Esophagus (tissue), 2 donors: ENCODE measurements at regions not wholly inside any gene's neighbourhood (a gene's known extent, or its start where the extent isn't known, plus 50 kb on each side); places are given as distances from the start of the nearest gene placed in this dataset.
"Not testable (repeated sequence)": the region's sequence is repeated elsewhere in the genome, so short reads cannot be mapped to it uniquely, and the experiment has no call there.

Source experiments
- H3K27ac ChIP-seq, 2 donors: one replicate each; pipeline ENCODE4 v1.5.1; 2013; ENCODE audit warnings: low read depth in 2 of 2, mild to moderate bottlenecking in 2 of 2, inconsistent platforms in 1 of 2, low read length in 1 of 2, moderate library complexity in 1 of 2
- H3K27me3 ChIP-seq, 2 donors: one replicate each; pipeline ENCODE4 v1.6.1; 2013; ENCODE audit warnings: low read length in 2 of 2, control low read depth in 1 of 2, mild to moderate bottlenecking in 1 of 2; ENCODE audit not compliant: insufficient read depth in 2 of 2, control insufficient read depth in 1 of 2
- H3K36me3 ChIP-seq, 2 donors: one replicate each; pipeline ENCODE4 v1.6.1; 2013; ENCODE audit warnings: low read length in 1 of 2; ENCODE audit not compliant: control insufficient read depth in 2 of 2, insufficient read depth in 2 of 2
- H3K4me1 ChIP-seq, 2 donors: one replicate each; pipeline ENCODE4 v1.6.1; 2013; ENCODE audit warnings: low read length in 1 of 2; ENCODE audit not compliant: control insufficient read depth in 2 of 2, insufficient read depth in 2 of 2
- H3K4me3 ChIP-seq, 2 donors: one replicate each; pipeline ENCODE4 v1.5.1; 2013; ENCODE audit warnings: low read length in 2 of 2, mild to moderate bottlenecking in 2 of 2, low read depth in 1 of 2, moderate library complexity in 1 of 2
- H3K9me3 ChIP-seq, 2 donors: one replicate each; pipeline ENCODE4 v1.6.1; 2013; ENCODE audit warnings: mild to moderate bottlenecking in 2 of 2, low read depth in 1 of 2, low read length in 1 of 2, moderate library complexity in 1 of 2; ENCODE audit not compliant: control insufficient read depth in 2 of 2, insufficient read depth in 1 of 2
- WGBS, 2 donors: extraction: QIAGEN DNeasy Blood & Tissue Kit; methylation state at CpG; one replicate each; pipeline ENCODE4 v1.1.7; 2013; 5-methylcytosine and 5-hydroxymethylcytosine counted together
- donor health status: healthy with polysubstance abuse.
- donor health status: Bipolar disorder and iron deficiency.

GRCh38 chr6:4725136-4725760 lies 51.0 kb upstream of the CDYL start:
- not testable (repeated sequence) for H3K4me3 ChIP-seq, H3K27me3 ChIP-seq, H3K9me3 ChIP-seq, H3K4me1 ChIP-seq, H3K36me3 ChIP-seq, H3K27ac ChIP-seq
- 96 to 97% methylated on average over 36 of the region's 36 CpGs for WGBS, 2 donors

GRCh38 chr6:4724727-4725126 lies 51.5 kb upstream of the CDYL start:
- 91% methylated on average over 7 of the region's 7 CpGs for WGBS, 2 donors
- not testable (repeated sequence) for H3K4me3 ChIP-seq, H3K36me3 ChIP-seq, H3K27ac ChIP-seq, H3K9me3 ChIP-seq, H3K4me1 ChIP-seq, H3K27me3 ChIP-seq

- H3K27ac ChIP-seq: no peak overlapping the region
- no peaks in the 10 kb centered on the region for H3K4me1 ChIP-seq
- WGBS, 2 donors: 59 to 69% methylated on average over 6 of the region's 6 CpGs
- no peaks in the 10 kb centered on the region for H3K36me3 ChIP-seq
- no peaks in the 10 kb centered on the region for H3K27me3 ChIP-seq
- peaks cover 0 to 2% of the 10 kb centered on the region in 2 donors for H3K9me3 ChIP-seq
- no peak overlapping the region for H3K4me3 ChIP-seq
Observed at GRCh38 chr6:4723383-4723782, 52.8 kb upstream of the CDYL start.

- 88 to 89% methylated on average over 4 of the region's 4 CpGs for WGBS, 2 donors
- H3K4me1 ChIP-seq, H3K36me3 ChIP-seq, H3K27ac ChIP-seq, H3K9me3 ChIP-seq, H3K4me3 ChIP-seq, H3K27me3 ChIP-seq: not testable (repeated sequence)
Observed at GRCh38 chr6:4721368-4721767, 54.8 kb upstream of the CDYL start.

DNA sequence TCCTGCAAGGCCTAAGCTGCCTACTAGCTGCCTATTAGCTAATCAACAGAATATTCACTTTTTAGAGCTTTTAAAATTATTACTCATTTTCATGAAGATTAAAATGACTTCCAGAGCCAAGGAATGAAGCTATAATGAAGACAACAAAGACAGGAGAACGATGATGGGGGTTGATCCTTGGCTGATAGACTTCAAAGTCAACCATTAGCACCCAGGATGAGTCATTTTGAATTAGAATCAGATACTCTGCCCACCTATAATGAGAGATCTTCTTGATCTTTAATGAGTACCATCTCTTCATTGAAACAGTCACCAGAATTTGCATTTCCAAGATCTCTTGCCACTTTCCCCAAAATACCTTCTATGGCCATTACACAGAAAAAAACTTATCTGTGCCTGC lies 56.7 kb upstream of the CDYL start:
- H3K27me3 ChIP-seq: no peaks in the 10 kb centered on the region
- 47 to 62% methylated on average over 1 of the region's 1 CpG for WGBS, 2 donors
- H3K4me3 ChIP-seq: no peak overlapping the region
- H3K4me1 ChIP-seq: no peaks in the 10 kb centered on the region
- no peaks in the 10 kb centered on the region for H3K36me3 ChIP-seq
- H3K27ac ChIP-seq: no peak overlapping the region
- peaks cover 0 to 2% of the 10 kb centered on the region in 2 donors for H3K9me3 ChIP-seq

- Histone ChIP-seq H3K4me3 (no peak overlapping the region), H3K9me3 (no peaks in the 10 kb centered on the region), H3K27me3 (no peaks in the 10 kb centered on the region), H3K4me1 (no peaks in the 10 kb centered on the region), H3K27ac (no peak overlapping the region), H3K36me3 (no peaks in the 10 kb centered on the region)
- 89 to 92% methylated on average over 3 of the region's 3 CpGs for WGBS, 2 donors
Observed at GRCh38 chr6:4717856-4718255, 58.3 kb upstream of the CDYL start.

GRCh38 chr6:4717124-4717523 lies 59.1 kb upstream of the CDYL start:
- WGBS, 2 donors: 80 to 84% methylated on average over 4 of the region's 4 CpGs
- no peaks in the 10 kb centered on the region for H3K4me1 ChIP-seq
- no peaks in the 10 kb centered on the region for H3K9me3 ChIP-seq
- H3K4me3 ChIP-seq: no peak overlapping the region
- no peak overlapping the region for H3K27ac ChIP-seq
- H3K27me3 ChIP-seq: no peaks in the 10 kb centered on the region
- no peaks in the 10 kb centered on the region for H3K36me3 ChIP-seq

DNA sequence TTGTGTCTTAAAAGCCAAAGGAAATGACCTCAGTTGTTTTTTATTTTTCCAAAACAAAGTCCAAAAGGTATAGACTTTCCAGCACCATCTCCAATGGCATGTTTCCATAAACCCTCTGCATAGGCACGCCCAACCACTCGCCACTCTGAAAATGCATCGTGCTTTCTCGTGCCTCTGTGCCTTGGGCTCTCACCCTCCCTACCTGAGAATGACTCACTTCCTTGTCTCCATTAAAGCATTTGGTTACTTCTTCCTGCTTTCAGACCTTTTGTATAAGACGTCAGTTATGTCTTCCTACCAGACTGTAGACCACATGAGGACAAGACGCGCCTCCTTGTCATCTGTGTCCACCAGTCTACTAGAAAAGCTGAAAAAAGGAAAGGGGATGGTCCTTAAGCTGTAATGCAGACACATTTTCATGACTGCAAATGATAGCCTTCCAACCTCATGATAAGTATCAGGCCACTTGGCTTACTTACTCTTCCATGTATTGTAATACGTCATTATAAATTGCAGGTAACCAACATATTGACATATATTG lies 61.2 kb upstream of the CDYL start:
- H3K27me3 ChIP-seq: no peaks in the 10 kb centered on the region
- H3K4me1 ChIP-seq: no peaks in the 10 kb centered on the region
- no peaks in the 10 kb centered on the region for H3K9me3 ChIP-seq
- H3K27ac ChIP-seq: no peak overlapping the region
- 63 to 69% methylated on average over 8 of the region's 8 CpGs for WGBS, 2 donors
- no peaks in the 10 kb centered on the region for H3K36me3 ChIP-seq
- H3K4me3 ChIP-seq: no peak overlapping the region

DNA sequence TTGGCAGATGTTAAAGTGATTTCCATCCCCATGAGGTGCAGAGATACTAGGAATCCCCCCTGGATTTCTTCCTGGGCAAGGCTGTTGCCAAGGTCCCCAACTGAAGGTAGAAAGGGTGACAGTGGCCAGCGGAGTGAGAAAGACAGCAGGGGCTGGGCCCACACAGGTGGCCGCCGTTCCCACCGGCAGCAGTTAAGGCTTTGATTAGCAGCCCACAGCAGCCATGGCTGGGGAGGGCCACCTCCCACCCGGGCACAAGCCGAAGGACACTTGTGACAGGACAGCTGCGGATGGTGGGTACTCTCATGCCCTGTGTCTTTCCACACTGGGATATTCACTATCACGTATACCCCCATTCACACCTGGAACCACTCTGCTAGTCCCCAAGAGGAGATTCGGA lies 63.9 kb upstream of the CDYL start:
- H3K4me3 ChIP-seq: no peak overlapping the region
- H3K4me1 ChIP-seq: no peaks in the 10 kb centered on the region
- H3K27me3 ChIP-seq: no peaks in the 10 kb centered on the region
- H3K36me3 ChIP-seq: no peaks in the 10 kb centered on the region
- WGBS, 2 donors: 95% methylated on average over 9 of the region's 9 CpGs
- H3K9me3 ChIP-seq: no peaks in the 10 kb centered on the region
- no peak overlapping the region for H3K27ac ChIP-seq

DNA sequence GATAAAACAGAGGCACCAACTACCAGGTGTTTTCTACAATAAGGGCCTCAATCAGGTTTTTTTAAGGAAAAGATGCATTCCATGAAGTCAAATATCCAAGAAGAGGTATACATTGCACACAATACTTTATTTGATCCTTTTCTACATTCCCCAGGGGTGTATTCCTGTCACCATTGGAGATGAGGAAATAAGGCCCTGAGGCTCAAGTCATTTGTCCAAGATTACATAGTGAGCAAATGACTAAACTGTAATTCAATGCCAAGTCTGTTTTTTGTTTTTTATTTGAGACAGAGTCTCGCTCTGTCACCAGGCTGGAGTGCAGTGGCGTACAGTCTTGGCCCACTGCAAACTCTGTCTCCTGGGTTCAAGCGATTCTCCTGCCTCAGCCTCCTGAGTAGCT lies 69.2 kb upstream of the CDYL start:
- H3K4me3 ChIP-seq: no peak overlapping the region
- no peaks in the 10 kb centered on the region for H3K27me3 ChIP-seq
- H3K4me1 ChIP-seq: no peaks in the 10 kb centered on the region
- no peaks in the 10 kb centered on the region for H3K9me3 ChIP-seq
- no peaks in the 10 kb centered on the region for H3K36me3 ChIP-seq
- H3K27ac ChIP-seq: no peak overlapping the region
- 86 to 96% methylated on average over 3 of the region's 3 CpGs for WGBS, 2 donors
